GM23338 (cell line): ENCODE measurements at regions not wholly inside any gene's neighbourhood (a gene's known extent, or its start where the extent isn't known, plus 50 kb on each side); places are given as distances from the start of the nearest gene placed in this dataset.
A peak's percentile ranks its signal among the peaks of the same experiment; 100 is the strongest.

Experiments
- ATAC-seq: fragments of 200-7000 bp; cut with Tn5 transposase; 3 replicates; pipeline ENCODE4 v1.9.1; 2020
- DNase-seq: peaks from one replicate; pipeline ENCODE4 v3.0.0-alpha.2; 2015; ENCODE audit warnings: low spot score
- H2AFZ ChIP-seq: fragments of 200-600 bp; sonication (generic); 2 replicates; pipeline ENCODE4 v1.8.0; 2016; ENCODE audit warnings: antibody characterized with exemption, mild to moderate bottlenecking, moderate library complexity
- H3F3A ChIP-seq: fragments of 200-600 bp; sonication (generic); replicated peaks from 2 replicates; pipeline ENCODE4 v1.8.0; 2017; ENCODE audit warnings: antibody characterized with exemption, mixed run types, low read depth
- H3K27ac ChIP-seq: fragments of 200-600 bp; sonication (generic); 2 replicates; pipeline ENCODE4 v1.6.1; 2016; ENCODE audit warnings: low read depth
- H3K27me3 ChIP-seq: fragments of 200-600 bp; sonication (generic); 2 replicates; pipeline ENCODE4 v1.8.0; 2016; ENCODE audit warnings: mild to moderate bottlenecking, mixed run types, moderate library complexity; ENCODE audit not compliant: insufficient read depth
- H3K36me3 ChIP-seq: fragments of 200-600 bp; sonication (generic); 2 replicates; pipeline ENCODE4 v1.8.0; 2016; ENCODE audit warnings: mild to moderate bottlenecking; ENCODE audit not compliant: insufficient read depth
- H3K4me1 ChIP-seq: fragments of 200-600 bp; sonication (generic); 2 replicates; pipeline ENCODE4 v1.8.0; 2016; ENCODE audit warnings: mild to moderate bottlenecking, moderate library complexity; ENCODE audit not compliant: insufficient read depth
- H3K4me2 ChIP-seq: fragments of 200-600 bp; sonication (generic); 2 replicates; pipeline ENCODE4 v1.7.1; 2017; ENCODE audit warnings: mixed run types
- H3K4me3 ChIP-seq: fragments of 200-600 bp; sonication (generic); 2 replicates; pipeline ENCODE4 v1.6.1; 2016; ENCODE audit warnings: mixed run types
- H3K79me2 ChIP-seq: fragments of 200-600 bp; sonication (generic); replicated peaks from 2 replicates; pipeline ENCODE4 v1.8.0; 2017; ENCODE audit warnings: mild to moderate bottlenecking; ENCODE audit not compliant: insufficient read depth
- H3K9me2 ChIP-seq: fragments of 200-600 bp; sonication (generic); 2 replicates; pipeline ENCODE4 v1.8.0; 2017; ENCODE audit not compliant: insufficient read depth
- H4K20me1 ChIP-seq: fragments of 200-600 bp; sonication (generic); replicated peaks from 2 replicates; pipeline ENCODE4 v1.8.0; 2017; ENCODE audit warnings: mild to moderate bottlenecking; ENCODE audit not compliant: insufficient read depth
- H3K27ac Mint-ChIP-seq: 2 replicates; pipeline ENCODE4 v1.8.0; 2020; ENCODE audit warnings: inconsistent platforms, mild to moderate bottlenecking, moderate library complexity, mixed read lengths
- H3K27me3 Mint-ChIP-seq: 3 replicates; pipeline ENCODE4 v1.8.0; 2022; ENCODE audit warnings: low read depth, mild to moderate bottlenecking, moderate library complexity, mixed read lengths, inconsistent platforms; ENCODE audit not compliant: insufficient read depth, poor library complexity
- H3K36me3 Mint-ChIP-seq: 3 replicates; pipeline ENCODE4 v1.8.0; 2021; ENCODE audit warnings: low read depth, mild to moderate bottlenecking, inconsistent platforms, moderate library complexity, mixed read lengths
- H3K4me1 Mint-ChIP-seq: 3 replicates; pipeline ENCODE4 v1.8.0; 2020; ENCODE audit warnings: mild to moderate bottlenecking, inconsistent platforms, mixed read lengths
- H3K4me3 Mint-ChIP-seq: 3 replicates; pipeline ENCODE4 v1.8.0; 2021; ENCODE audit warnings: moderate library complexity, mild to moderate bottlenecking, inconsistent platforms, mixed read lengths
- H3K9me3 Mint-ChIP-seq: 3 replicates; pipeline ENCODE4 v1.8.0; 2020; ENCODE audit warnings: moderate library complexity, mild to moderate bottlenecking, inconsistent platforms, mixed read lengths
- CREB1 ChIP-seq: fragments of 250-450 bp; sonication (Bioruptor Pico); IDR thresholded peaks from 2 replicates; pipeline ENCODE4 v1.5.0; 2020; ENCODE audit warnings: low read depth, mild to moderate bottlenecking, moderate library complexity
- EZH2 ChIP-seq: fragments of 200-600 bp; sonication (generic); IDR thresholded peaks from one replicate; pipeline ENCODE4 v1.8.0; 2017; ENCODE audit warnings: antibody characterized with exemption, mild to moderate bottlenecking, low read depth; ENCODE audit not compliant: unreplicated experiment
- EZH2phosphoT487 ChIP-seq: fragments of 200-600 bp; sonication (generic); IDR thresholded peaks from one replicate; pipeline ENCODE4 v1.8.1; 2018; ENCODE audit warnings: antibody characterized with exemption; ENCODE audit not compliant: unreplicated experiment
- JUNB ChIP-seq: IDR thresholded peaks from one replicate; pipeline ENCODE4 v1.6.1; 2016; ENCODE audit warnings: antibody characterized with exemption; ENCODE audit not compliant: unreplicated experiment
- NANOG ChIP-seq: IDR thresholded peaks from 2 replicates; pipeline ENCODE4 v1.6.1; 2016; ENCODE audit warnings: antibody characterized with exemption, borderline replicate concordance
- POLR2AphosphoS5 ChIP-seq: IDR thresholded peaks from 2 replicates; pipeline ENCODE4 v1.6.1; 2016; ENCODE audit warnings: antibody characterized with exemption, low read depth
- STAT1 ChIP-seq: IDR thresholded peaks from one replicate; pipeline ENCODE4 v1.6.1; 2016; ENCODE audit warnings: antibody characterized with exemption; ENCODE audit not compliant: unreplicated experiment
- ZNF114 ChIP-seq: fragments of 250-450 bp; sonication (Bioruptor Pico); IDR thresholded peaks from 2 replicates; pipeline ENCODE4 v1.5.0; 2020; ENCODE audit warnings: mild to moderate bottlenecking, moderate library complexity
- ZNF331 ChIP-seq: fragments of 250-450 bp; sonication (Bioruptor Pico); IDR thresholded peaks from 2 replicates; pipeline ENCODE4 v1.5.0; 2020; ENCODE audit warnings: low read depth, mild to moderate bottlenecking, moderate library complexity
- TF ChIP-seq, protein P1 (sequence below): fragments of 250-450 bp; sonication (Bioruptor Pico); IDR thresholded peaks from 2 replicates; pipeline ENCODE4 v1.5.0; 2020; ENCODE audit warnings: mild to moderate bottlenecking, moderate library complexity
- TF ChIP-seq, protein P2 (sequence below), 2 experiments: fragments of 200-600 bp in 1 of 2; sonication (generic) in 1 of 2; conservative IDR thresholded peaks; 2 replicates each; pipeline versions ENCODE4 v1.5.1 to v1.6.1; 2016 to 2017; ENCODE audit warnings: antibody characterized with exemption in 2 of 2, low read depth in 2 of 2, mild to moderate bottlenecking in 2 of 2, moderate library complexity in 1 of 2
- TF ChIP-seq, protein P3 (sequence below): IDR thresholded peaks from one replicate; pipeline ENCODE4 v1.6.1; 2018; ENCODE audit warnings: antibody characterized with exemption; ENCODE audit not compliant: unreplicated experiment
- TF ChIP-seq, protein P4 (sequence below): IDR thresholded peaks from 2 replicates; pipeline ENCODE4 v1.6.1; 2016; ENCODE audit warnings: antibody characterized with exemption

DNA sequence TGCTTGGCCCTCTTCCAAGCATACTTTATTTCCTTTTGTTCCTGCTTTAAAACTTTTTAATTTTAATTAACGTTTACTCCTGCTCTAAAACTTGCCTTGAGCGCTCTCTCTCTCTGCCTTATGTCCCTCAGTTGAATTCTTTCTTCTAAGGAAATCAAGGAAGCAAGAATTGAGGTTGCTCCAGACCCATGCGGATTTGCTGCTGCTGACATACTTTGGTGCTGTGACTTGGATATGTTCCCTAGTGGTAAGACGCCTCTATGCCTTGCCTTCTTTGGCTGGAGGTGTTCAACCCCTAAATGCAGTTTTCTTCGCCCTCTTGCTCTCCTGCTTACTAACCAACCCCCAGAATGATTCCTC, 148.1 kb downstream of the ADSS2 start:
- no peaks in the 10 kb centered on the region for H3K4me1 ChIP-seq
- peaks cover 5% of the 10 kb centered on the region; the same call in 1 of the 2 replicates for H3K36me3 ChIP-seq
- no peaks in the 10 kb centered on the region for H3K27me3 ChIP-seq
- no peaks in the 10 kb centered on the region for H3F3A ChIP-seq
- no peaks in the 10 kb centered on the region for H3K79me2 ChIP-seq
- no peak for DNase-seq
- peak overlapping the region; percentile 66 for H2AFZ ChIP-seq
- no peak overlapping the region for H3K27ac ChIP-seq
- ATAC-seq = no peak
- no peak overlapping the region for H3K4me2 ChIP-seq
- no peaks in the 10 kb centered on the region; the same call in 1 of the 2 replicates for H3K9me2 ChIP-seq
- TF ChIP-seq, protein P1, sequence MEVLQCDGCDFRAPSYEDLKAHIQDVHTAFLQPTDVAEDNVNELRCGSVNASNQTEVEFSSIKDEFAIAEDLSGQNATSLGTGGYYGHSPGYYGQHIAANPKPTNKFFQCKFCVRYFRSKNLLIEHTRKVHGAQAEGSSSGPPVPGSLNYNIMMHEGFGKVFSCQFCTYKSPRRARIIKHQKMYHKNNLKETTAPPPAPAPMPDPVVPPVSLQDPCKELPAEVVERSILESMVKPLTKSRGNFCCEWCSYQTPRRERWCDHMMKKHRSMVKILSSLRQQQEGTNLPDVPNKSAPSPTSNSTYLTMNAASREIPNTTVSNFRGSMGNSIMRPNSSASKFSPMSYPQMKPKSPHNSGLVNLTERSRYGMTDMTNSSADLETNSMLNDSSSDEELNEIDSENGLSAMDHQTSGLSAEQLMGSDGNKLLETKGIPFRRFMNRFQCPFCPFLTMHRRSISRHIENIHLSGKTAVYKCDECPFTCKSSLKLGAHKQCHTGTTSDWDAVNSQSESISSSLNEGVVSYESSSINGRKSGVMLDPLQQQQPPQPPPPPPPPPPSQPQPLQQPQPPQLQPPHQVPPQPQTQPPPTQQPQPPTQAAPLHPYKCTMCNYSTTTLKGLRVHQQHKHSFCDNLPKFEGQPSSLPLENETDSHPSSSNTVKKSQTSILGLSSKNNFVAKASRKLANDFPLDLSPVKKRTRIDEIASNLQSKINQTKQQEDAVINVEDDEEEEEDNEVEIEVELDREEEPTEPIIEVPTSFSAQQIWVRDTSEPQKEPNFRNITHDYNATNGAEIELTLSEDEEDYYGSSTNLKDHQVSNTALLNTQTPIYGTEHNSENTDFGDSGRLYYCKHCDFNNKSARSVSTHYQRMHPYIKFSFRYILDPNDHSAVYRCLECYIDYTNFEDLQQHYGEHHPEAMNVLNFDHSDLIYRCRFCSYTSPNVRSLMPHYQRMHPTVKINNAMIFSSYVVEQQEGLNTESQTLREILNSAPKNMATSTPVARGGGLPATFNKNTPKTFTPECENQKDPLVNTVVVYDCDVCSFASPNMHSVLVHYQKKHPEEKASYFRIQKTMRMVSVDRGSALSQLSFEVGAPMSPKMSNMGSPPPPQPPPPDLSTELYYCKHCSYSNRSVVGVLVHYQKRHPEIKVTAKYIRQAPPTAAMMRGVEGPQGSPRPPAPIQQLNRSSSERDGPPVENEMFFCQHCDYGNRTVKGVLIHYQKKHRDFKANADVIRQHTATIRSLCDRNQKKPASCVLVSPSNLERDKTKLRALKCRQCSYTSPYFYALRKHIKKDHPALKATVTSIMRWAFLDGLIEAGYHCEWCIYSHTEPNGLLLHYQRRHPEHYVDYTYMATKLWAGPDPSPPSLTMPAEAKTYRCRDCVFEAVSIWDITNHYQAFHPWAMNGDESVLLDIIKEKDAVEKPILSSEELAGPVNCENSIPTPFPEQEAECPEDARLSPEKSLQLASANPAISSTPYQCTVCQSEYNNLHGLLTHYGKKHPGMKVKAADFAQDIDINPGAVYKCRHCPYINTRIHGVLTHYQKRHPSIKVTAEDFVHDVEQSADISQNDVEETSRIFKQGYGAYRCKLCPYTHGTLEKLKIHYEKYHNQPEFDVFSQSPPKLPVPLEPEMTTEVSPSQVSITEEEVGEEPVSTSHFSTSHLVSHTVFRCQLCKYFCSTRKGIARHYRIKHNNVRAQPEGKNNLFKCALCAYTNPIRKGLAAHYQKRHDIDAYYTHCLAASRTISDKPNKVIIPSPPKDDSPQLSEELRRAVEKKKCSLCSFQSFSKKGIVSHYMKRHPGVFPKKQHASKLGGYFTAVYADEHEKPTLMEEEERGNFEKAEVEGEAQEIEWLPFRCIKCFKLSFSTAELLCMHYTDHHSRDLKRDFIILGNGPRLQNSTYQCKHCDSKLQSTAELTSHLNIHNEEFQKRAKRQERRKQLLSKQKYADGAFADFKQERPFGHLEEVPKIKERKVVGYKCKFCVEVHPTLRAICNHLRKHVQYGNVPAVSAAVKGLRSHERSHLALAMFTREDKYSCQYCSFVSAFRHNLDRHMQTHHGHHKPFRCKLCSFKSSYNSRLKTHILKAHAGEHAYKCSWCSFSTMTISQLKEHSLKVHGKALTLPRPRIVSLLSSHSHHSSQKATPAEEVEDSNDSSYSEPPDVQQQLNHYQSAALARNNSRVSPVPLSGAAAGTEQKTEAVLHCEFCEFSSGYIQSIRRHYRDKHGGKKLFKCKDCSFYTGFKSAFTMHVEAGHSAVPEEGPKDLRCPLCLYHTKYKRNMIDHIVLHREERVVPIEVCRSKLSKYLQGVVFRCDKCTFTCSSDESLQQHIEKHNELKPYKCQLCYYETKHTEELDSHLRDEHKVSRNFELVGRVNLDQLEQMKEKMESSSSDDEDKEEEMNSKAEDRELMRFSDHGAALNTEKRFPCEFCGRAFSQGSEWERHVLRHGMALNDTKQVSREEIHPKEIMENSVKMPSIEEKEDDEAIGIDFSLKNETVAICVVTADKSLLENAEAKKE = no peak
- TF ChIP-seq ZNF114 (no peak), EZH2phosphoT487 (no peak), JUNB (no peak), STAT1 (no peak), EZH2 (no peak), POLR2AphosphoS5 (no peak), CREB1 (no peak), NANOG (no peak), ZNF331 (CRISPR knock-in tag) (no peak)
- TF ChIP-seq, protein P2, sequence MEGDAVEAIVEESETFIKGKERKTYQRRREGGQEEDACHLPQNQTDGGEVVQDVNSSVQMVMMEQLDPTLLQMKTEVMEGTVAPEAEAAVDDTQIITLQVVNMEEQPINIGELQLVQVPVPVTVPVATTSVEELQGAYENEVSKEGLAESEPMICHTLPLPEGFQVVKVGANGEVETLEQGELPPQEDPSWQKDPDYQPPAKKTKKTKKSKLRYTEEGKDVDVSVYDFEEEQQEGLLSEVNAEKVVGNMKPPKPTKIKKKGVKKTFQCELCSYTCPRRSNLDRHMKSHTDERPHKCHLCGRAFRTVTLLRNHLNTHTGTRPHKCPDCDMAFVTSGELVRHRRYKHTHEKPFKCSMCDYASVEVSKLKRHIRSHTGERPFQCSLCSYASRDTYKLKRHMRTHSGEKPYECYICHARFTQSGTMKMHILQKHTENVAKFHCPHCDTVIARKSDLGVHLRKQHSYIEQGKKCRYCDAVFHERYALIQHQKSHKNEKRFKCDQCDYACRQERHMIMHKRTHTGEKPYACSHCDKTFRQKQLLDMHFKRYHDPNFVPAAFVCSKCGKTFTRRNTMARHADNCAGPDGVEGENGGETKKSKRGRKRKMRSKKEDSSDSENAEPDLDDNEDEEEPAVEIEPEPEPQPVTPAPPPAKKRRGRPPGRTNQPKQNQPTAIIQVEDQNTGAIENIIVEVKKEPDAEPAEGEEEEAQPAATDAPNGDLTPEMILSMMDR (conservative IDR thresholded peaks at IDR 0.05; ENCODE audit: low read depth in 2 of 2) = no peak
- TF ChIP-seq, protein P3, sequence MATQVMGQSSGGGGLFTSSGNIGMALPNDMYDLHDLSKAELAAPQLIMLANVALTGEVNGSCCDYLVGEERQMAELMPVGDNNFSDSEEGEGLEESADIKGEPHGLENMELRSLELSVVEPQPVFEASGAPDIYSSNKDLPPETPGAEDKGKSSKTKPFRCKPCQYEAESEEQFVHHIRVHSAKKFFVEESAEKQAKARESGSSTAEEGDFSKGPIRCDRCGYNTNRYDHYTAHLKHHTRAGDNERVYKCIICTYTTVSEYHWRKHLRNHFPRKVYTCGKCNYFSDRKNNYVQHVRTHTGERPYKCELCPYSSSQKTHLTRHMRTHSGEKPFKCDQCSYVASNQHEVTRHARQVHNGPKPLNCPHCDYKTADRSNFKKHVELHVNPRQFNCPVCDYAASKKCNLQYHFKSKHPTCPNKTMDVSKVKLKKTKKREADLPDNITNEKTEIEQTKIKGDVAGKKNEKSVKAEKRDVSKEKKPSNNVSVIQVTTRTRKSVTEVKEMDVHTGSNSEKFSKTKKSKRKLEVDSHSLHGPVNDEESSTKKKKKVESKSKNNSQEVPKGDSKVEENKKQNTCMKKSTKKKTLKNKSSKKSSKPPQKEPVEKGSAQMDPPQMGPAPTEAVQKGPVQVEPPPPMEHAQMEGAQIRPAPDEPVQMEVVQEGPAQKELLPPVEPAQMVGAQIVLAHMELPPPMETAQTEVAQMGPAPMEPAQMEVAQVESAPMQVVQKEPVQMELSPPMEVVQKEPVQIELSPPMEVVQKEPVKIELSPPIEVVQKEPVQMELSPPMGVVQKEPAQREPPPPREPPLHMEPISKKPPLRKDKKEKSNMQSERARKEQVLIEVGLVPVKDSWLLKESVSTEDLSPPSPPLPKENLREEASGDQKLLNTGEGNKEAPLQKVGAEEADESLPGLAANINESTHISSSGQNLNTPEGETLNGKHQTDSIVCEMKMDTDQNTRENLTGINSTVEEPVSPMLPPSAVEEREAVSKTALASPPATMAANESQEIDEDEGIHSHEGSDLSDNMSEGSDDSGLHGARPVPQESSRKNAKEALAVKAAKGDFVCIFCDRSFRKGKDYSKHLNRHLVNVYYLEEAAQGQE = no peak
- TF ChIP-seq, protein P4, sequence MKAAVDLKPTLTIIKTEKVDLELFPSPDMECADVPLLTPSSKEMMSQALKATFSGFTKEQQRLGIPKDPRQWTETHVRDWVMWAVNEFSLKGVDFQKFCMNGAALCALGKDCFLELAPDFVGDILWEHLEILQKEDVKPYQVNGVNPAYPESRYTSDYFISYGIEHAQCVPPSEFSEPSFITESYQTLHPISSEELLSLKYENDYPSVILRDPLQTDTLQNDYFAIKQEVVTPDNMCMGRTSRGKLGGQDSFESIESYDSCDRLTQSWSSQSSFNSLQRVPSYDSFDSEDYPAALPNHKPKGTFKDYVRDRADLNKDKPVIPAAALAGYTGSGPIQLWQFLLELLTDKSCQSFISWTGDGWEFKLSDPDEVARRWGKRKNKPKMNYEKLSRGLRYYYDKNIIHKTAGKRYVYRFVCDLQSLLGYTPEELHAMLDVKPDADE = no peak
- Mint-ChIP-seq H3K4me1 (peaks cover 12% of the 10 kb centered on the region), H3K27me3 (peaks cover 2% of the 10 kb centered on the region), H3K4me3 (no peak overlapping the region), H3K27ac (no peak overlapping the region), H3K36me3 (peaks cover 19% of the 10 kb centered on the region), H3K9me3 (peaks cover 31% of the 10 kb centered on the region)
- no peak overlapping the region for H3K4me3 ChIP-seq
- H4K20me1 ChIP-seq = no peaks in the 10 kb centered on the region
